Keratinocyte (primary cell): ENCODE measurements at regions not wholly inside any gene's neighbourhood (a gene's known extent, or its start where the extent isn't known, plus 50 kb on each side); places are given as distances from the start of the nearest gene placed in this dataset.

Experiments
- EZH2 ChIP-seq: IDR thresholded peaks from one replicate; pipeline ENCODE4 v1.6.1; 2012; ENCODE audit warnings: inconsistent platforms, mild to moderate bottlenecking, low read length, moderate library complexity
- TF ChIP-seq, protein P1 (sequence below), 3 experiments: IDR thresholded peaks in 1 of 3; conservative IDR thresholded peaks in 1 of 3; optimal IDR thresholded peaks in 1 of 3; 2 replicates in 2 of 3; 3 replicates in 1 of 3; pipeline versions ENCODE3 to v1.5.1; 2011; ENCODE audit warnings: low read length in 3 of 3, mild to moderate bottlenecking in 3 of 3, moderate library complexity in 2 of 3, control low read depth in 1 of 3, inconsistent platforms in 1 of 3; ENCODE audit not compliant: insufficient read depth in 2 of 3; ENCODE audit errors: extremely low read depth in 1 of 3

DNA sequence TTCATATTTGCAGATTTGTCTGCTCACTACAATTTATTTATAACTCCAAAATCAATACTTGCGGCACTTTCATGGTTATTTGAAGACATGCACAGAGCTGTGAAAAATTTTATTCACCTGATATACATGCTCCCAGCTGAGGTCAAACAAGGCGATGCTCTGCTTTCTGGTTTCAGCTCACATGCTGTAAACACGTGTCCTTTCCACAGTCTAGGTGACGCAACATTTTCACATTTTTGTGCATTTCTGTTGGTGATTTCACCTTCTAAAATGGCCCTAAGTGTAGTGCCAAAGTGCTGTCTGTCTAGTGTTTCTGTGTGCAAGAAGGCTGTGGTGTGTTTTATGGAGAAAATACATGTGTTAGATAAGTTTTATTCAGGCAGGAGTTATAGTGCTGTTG, 650.5 kb downstream of the RNF144B start:
- TF ChIP-seq EZH2 = no peak
- TF ChIP-seq, protein P1, sequence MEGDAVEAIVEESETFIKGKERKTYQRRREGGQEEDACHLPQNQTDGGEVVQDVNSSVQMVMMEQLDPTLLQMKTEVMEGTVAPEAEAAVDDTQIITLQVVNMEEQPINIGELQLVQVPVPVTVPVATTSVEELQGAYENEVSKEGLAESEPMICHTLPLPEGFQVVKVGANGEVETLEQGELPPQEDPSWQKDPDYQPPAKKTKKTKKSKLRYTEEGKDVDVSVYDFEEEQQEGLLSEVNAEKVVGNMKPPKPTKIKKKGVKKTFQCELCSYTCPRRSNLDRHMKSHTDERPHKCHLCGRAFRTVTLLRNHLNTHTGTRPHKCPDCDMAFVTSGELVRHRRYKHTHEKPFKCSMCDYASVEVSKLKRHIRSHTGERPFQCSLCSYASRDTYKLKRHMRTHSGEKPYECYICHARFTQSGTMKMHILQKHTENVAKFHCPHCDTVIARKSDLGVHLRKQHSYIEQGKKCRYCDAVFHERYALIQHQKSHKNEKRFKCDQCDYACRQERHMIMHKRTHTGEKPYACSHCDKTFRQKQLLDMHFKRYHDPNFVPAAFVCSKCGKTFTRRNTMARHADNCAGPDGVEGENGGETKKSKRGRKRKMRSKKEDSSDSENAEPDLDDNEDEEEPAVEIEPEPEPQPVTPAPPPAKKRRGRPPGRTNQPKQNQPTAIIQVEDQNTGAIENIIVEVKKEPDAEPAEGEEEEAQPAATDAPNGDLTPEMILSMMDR (optimal IDR thresholded peaks at IDR 0.05 in 1 of 3, IDR thresholded peaks at IDR 0.05 in 1 of 3, conservative IDR thresholded peaks at IDR 0.05 in 1 of 3; ENCODE audit: extremely low read depth in 1 of 3, insufficient read depth in 2 of 3, low read length in 3 of 3) = no peak
